A673 (cell line): ENCODE measurements at regions not wholly inside any gene's neighbourhood (a gene's known extent, or its start where the extent isn't known, plus 50 kb on each side); places are given as distances from the start of the nearest gene placed in this dataset.

ENCODE experiments used
- EZH2 ChIP-seq: fragments of 200-600 bp; sonication (generic); IDR thresholded peaks from 2 replicates; pipeline ENCODE4 v1.6.1; 2017; ENCODE audit warnings: borderline replicate concordance, low read depth, mild to moderate bottlenecking, mixed read lengths, antibody characterized with exemption, low read length; ENCODE audit not compliant: poor library complexity, severe bottlenecking
- TF ChIP-seq, protein P1 (sequence below): fragments of 300-800, 200-600 bp; sonication (generic); conservative IDR thresholded peaks from 2 replicates; pipeline ENCODE4 v1.5.1; 2017; ENCODE audit warnings: low read depth, mild to moderate bottlenecking, antibody characterized with exemption, low read length, moderate library complexity, mixed read lengths

DNA sequence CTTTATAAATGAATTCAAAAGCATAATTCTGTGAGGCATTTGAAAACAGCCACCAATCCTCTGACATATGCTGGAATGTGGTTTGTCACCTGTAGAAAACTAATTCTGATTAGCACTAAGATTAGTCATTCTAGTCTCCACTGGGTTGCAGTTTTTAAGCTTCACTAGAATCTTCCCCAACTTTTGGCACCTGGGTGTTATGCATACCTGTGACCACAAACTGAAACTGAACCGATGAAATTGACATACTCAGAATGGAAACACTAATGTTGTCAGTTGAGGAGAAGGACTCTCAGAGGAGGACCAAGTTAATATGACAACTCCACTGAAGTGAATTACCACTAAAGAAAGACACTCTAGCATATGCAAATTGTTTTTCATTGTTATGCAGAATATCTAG lies 285.8 kb upstream of the NEGR1 start:
- TF ChIP-seq, protein P1, sequence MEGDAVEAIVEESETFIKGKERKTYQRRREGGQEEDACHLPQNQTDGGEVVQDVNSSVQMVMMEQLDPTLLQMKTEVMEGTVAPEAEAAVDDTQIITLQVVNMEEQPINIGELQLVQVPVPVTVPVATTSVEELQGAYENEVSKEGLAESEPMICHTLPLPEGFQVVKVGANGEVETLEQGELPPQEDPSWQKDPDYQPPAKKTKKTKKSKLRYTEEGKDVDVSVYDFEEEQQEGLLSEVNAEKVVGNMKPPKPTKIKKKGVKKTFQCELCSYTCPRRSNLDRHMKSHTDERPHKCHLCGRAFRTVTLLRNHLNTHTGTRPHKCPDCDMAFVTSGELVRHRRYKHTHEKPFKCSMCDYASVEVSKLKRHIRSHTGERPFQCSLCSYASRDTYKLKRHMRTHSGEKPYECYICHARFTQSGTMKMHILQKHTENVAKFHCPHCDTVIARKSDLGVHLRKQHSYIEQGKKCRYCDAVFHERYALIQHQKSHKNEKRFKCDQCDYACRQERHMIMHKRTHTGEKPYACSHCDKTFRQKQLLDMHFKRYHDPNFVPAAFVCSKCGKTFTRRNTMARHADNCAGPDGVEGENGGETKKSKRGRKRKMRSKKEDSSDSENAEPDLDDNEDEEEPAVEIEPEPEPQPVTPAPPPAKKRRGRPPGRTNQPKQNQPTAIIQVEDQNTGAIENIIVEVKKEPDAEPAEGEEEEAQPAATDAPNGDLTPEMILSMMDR = no peak
- TF ChIP-seq EZH2 = no peak
